ENCODE measurements at regions not wholly inside any gene's neighbourhood (a gene's known extent, or its start where the extent isn't known, plus 50 kb on each side); places are given as distances from the start of the nearest gene placed in this dataset.
"Not testable (repeated sequence)": the region's sequence is repeated elsewhere in the genome, so short reads cannot be mapped to it uniquely, and the experiment has no call there.

DNA sequence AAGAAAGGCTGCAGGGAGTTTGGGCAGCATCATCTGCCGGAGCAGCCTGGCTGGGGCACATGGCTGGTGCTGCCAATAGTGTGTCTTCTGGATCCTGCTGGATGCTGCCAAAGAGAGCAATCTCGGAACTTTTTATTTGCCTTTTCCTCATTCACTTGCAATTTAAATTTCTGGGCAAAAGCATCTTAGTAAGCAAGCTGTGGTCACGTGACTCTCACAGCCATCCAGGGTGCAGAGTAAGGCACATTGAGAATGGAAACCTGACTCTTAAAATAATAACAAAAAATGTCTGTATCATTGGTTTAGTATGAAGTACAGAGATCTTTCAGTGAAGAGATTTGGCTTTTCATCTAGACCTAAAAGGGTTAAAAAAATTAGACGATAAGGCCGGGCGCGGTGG lies 910.3 kb downstream of the STIM2 start:
- DNase-seq = no peak

DNA sequence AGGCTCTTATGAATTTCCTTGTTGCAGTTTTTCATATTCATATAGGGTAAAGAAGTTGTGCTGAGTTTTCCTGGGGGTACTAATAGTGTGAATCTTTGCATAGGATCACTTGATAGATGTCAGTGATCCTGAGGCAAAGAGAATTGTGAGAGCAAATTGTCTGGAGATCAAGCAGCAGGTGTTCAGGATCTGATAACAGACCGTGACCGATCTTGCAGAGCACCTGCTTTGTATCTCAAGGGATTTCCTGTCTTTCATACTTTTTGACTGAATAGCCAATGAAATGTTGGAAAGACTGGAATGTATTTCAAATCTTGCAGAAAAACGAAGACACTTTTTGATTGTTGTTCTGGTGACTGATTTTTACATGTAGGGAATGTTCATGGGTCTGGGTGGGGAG lies 914.5 kb downstream of the STIM2 start:
- DNase-seq = no peak

DNA sequence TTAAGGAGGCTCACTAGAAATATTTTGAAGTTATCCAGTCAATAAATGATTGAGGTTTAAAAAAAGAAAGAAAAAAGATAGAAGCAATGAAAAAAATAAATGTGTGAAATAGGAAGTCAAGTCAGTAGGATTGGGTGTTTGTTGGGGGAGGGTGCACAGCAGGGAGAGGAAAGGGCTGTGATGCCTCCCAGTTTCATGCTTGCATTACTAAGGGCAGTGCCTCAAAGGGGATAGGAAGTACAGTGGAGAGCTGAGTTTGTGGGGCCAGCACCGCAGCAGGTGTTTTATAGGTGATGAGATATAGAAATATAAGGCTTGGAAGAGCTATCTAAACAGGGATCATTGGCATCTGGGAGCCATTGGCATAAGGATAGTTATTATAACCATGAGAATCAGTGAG lies 919.2 kb downstream of the STIM2 start:
- DNase-seq = no peak

DNA sequence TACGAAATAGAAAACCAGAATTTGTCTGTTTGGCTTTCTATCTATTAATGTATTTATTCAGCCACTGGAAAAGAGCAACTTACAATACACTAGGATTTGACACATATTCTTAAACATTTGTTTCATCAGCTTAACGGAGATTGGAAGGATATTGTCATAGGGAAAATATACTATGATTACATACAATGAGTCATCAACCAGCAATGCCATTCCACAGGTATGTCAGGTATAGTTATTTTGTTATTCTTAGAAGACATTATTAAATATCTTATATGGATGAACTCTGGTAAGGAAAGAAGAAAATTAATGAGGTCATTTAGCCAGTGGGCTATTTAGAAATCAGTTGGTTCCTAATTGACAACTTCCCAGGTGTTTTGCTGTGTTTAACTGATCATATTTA lies 926.6 kb downstream of the STIM2 start:
- no peak for DNase-seq

DNA sequence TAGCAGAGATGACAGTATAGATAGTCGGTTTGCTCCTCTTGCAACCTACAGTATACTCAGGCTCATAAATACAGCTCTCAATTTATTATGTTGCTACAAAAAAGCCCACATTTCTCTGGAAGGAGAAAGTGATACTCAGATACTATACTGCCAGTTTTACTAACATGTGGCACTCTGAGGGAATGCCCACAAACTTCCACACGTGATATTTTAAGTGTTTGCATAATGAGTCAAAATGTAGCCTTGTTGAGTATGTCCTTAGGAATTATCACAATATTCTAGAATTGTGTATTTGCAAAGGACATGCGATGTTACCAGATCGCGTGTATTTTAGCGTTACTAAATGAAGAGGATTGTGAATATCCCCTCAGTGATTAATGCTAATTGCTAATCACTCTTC lies 929.1 kb downstream of the STIM2 start:
- DNase-seq = no peak

DNA sequence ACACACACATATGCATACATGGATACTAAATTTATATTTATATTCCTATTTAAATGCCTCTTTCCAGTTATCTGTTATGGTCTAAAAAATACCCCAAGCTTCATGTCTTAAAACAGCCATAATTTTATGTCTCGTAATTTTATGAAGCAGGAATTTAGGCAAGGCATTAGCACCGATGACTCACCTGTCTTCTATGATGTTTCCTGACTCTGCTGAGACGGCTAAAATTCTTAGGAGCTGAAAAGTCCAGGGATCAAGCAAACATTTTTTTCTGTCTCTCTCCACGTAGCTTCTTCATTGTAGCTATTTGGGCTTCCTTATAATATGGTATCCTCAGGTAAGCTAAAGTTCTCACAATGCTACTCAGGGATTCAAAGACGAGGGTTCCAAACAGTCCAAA lies 930.3 kb downstream of the STIM2 start:
- no peak for DNase-seq

DNA sequence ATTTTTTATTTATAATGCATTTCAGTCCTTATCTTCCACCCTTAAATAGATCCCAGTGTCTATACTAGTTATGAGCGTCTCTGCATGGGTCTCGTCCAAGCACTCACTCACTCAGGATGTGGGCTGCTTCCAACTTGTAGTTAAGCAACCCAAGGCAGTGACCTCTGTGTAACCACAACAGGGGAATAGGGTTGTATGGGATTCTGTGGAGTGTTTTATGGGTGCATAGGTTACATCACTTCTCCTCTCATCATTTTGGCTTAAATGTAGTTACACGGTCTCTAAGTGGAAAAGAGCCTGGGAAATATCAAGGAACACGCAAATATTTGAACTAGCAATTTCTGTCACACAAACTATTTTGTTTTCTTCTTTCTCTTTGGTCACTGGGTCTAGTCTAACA lies 931.0 kb downstream of the STIM2 start:
- DNase-seq = no peak

DNA sequence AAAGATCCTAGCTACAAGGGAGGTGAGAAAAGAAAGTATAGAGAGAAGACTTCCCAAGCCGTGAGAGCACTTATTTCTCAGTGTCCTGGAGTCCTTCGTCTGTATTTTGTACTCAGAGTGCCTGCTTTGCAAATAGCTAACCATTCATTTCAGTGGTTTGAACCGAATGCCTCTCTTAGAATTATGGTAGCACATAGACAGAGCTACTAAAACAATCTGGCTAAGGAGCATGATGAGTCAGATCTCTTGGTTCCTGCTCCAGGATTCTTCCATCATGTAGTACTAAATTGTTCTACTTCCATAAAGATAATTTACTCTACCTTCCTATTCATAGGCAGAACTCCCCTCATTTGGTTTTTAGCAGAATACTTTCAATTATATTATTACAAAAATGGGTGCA lies 946.6 kb downstream of the STIM2 start:
- no peak for DNase-seq

DNA sequence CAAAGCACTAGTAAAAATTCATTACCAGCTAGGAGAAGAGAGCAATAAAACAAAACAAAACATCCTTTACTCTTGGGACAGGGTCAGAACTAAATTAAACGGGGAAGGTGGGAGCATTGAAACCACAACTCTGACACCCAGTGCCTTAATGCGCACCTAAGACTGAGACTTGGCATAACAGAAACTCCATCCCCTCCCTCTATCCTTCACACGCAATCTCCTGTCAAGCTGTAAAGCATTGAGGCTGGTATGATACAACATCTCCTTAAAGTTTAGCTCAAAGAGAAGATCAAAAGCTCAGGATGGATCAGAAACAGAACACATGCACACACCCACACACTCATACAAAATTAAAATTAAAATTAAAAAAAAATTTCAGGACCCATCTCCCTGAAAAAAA lies 951.3 kb downstream of the STIM2 start:
- DNase-seq = no peak

DNA sequence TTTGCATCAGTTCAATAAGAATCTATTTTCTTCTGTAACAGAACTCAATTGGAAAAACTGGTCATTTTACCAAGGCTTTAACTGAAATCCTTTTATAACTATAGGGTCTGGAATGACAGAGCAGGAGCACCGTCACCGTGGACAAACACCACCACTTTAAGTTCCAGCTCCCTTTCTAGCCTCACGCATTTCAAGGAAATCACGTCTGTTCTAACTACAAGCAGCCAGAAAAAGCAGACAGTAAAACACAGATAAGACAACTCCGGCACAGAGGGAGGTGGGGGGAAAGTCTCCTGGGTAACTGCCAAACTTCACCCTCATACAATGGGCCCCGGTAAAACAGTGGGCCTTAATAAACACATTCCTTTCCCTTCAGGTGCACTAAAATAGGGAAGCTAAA lies 952.6 kb downstream of the STIM2 start:
- not testable (repeated sequence) for DNase-seq

DNA sequence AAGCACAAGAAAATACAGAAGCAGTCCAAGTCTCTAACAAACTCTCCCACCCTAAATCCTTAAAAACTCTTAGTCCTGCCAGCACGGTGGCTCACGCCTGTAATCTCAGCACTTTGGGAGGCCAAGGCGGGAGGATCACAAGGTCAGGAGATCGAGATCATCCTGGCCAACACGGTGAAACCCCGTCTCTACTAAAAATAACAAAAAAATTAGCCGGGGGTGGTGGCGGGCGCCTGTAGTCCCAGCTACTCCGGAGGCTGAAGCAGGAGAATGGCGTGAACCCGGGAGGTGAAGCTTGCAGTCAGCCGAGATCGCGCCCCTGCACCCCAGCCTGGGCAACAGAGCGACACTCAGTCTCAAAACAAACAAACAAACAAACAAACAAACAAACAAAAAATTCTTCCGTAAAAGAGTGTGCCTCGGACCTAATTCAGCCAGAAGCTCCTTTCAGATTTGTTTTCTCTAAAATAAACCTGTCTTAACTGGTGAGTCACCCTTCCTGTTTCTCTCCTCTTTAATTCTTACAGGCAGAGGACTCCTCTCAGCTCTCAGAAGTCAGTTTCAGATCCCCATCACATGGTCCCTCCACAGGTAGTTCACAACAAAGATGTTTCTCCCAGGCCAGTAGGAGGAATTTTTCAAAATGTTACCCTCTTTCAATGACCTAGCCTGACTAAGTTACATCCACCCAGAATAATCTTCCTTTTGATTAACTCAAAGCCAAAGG lies 953.2 kb downstream of the STIM2 start:
- DNase-seq = not testable (repeated sequence)

DNA sequence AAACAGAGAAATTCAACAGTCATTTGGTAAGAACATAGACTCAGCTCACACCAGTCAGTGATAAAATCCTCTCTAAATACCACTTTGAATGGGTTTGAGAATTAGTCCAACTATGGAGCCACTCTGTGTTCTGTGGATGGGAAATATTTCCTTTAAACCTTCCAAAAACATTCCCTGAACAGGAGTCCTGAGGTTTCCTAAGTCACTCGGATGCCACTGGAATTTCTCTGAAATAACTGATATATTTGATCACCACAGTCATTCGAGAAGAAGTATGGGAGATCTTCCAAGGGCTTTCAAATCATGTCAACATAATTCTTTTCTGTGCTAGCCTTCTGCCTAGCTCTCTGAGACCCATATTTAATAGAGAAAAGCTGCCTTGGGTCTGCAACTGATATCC lies 958.6 kb downstream of the STIM2 start:
- DNase-seq = no peak

DNA sequence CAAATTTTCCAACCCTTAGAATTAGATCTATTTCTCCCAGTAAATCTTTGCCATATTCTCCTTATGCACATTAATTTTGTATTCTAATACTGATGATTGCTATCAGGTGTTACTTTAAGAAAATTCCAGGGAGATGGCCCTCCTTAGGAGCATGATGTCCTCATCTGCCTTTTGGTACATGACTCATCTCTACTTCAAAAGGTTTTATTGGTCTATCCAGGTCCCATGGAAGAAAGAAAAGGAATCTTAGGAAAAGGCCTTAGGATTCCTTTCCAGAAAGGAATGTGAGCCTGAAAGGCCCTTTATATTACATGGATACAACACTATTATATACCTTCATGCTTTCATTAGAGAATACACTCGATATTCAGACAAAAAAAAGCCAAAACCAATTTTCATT lies 968.2 kb downstream of the STIM2 start:
- DNase-seq = no peak

DNA sequence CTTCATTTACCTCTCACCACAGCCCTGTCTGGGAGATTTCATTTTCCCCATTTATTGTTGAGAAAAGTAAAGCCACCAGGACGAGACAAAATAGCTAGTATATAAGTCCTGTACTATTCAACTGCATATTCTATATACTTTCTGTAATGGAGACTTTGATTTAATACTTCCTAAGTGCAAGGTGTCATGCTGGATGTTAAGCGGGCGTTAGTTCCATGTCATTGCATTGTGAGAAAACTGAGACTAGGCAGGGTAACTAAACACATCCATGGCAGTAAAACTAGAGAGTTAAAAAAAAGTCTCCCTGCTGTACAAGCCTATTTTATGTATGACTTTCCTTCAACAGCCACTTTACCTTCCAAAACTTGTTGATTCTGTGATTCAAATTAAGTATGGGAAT lies 969.6 kb downstream of the STIM2 start:
- no peak for DNase-seq

DNA sequence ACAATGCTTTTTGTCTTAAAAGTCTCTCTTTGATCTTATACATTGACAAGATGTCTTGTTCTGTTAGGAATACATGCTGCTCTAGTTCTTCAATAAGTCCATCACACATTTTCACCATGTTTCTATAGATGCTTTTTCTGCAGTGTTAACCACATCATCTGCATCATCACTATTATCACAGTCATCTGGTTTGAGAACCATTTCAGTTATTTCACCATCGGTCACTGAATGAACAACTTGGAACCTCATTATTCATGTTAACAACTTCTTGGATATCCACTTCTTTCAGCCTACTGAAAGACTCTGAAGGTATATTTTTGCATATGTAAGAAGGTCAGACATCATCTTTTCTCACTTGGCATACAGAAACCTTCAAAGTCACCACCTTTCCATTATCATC lies 975.2 kb downstream of the STIM2 start:
- no peak for DNase-seq

DNA sequence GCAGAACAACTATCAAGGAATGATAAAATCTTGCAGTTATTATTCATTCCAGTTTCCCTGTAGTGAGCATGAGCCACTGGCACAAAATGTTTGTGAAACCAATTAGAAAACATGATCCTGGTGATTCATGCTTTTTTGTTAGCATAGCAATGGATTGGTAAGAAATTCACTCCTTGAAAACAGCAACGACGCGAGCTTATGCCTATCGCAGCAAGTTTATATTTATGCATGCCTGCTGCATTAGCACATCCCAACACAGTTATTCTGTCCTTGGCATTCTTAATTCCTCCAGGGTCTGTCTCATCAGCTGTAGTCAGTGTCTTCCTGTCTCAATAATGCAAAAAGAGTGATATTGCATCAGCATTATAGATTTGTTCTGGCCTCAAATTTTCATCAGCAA lies 975.9 kb downstream of the STIM2 start:
- DNase-seq = no peak

DNA sequence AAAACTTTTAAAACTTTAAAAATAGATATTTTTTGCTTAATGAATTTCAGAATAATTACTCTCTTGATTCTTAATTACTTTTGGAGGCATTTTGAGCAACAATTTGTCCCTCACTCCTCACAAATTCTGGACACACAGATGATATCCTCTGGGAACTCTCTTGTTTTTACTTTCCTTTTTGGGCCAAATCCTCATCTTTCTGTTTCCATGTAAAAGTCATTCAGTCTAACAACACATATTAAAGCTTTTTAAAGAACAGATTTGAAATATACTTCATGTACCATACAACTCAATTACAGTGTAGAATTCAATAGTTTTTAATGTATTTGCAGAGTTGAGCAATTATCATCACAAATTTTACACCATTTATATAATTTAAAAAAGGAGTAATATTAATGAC lies 983.1 kb downstream of the STIM2 start:
- DNase-seq = no peak

DNA sequence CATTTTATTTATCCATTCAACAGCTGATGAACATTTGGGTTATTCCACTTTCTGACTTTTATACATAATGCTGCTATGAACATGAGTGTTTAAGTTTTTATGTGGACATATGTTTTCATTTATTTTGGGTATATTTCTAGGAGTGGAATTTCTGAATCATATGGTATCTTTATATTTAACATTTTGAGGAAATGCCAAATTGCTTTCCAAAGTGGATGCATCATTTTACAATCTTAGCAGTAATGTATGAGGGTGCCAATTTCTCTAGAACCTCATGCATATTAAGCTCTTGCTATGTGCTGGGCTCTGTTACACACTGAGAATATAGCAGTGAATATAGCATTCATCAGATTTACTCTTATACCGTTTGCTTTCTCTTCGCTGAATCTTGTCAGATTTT lies 983.7 kb downstream of the STIM2 start:
- no peak for DNase-seq

DNA sequence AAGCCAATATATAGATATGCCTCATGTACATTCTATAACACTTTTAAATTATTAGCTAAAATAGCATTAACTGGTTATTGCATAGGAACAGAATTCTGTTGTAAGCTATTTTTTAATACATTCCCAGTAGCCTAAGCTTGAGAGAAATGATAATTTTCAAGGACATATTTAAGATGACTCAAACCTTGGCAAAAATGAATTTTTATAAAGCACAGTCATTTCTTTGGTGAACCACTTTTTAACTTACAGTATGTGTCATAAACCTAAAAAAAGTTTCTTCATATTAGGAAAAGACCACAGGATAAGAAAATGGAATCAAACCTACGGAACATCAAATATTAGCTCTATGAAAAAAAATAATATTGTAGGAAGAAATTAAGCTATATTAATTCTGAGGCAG lies 986.3 kb downstream of the STIM2 start:
- no peak for DNase-seq

DNA sequence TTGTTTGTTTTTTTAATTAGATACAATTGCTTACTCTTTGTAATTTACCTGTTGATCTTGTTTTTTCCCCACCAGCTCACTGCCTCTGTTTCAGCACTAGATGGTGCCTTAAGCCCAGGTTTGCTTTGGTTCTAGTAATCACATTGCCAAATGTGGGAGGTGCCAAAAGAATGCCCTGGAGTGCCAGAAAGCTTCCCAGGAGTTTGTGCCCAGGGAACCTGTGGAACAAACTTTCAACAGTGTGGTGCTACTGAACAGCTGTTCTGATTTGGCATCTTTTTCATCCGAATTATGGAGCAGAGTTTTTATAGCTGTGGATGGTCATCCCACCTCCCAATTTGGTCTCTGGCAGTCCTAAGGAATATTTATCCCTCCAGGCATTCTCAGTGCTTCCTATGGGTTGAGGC lies 1000.7 kb downstream of the STIM2 start:
- DNase-seq = no peak

DNA sequence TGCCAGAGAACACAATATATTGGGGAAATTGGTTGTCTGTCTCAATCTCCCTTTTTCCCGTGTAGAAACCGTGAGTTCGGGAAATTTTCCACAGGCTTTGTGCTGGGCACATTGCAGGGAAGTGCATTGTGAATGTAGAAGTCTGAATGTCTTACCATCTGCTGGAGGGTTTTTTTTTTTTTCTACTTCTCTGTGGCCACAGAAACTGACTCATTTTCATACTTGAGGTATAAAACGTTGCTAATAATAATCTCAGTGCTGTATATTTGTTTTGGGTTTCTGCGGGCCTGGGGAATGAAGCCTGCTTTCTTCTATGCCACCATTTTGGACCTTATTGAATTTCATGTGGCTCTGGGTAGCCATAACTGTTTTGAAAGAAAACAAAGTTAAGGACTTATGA lies 1001.2 kb downstream of the STIM2 start:
- DNase-seq = no peak

DNA sequence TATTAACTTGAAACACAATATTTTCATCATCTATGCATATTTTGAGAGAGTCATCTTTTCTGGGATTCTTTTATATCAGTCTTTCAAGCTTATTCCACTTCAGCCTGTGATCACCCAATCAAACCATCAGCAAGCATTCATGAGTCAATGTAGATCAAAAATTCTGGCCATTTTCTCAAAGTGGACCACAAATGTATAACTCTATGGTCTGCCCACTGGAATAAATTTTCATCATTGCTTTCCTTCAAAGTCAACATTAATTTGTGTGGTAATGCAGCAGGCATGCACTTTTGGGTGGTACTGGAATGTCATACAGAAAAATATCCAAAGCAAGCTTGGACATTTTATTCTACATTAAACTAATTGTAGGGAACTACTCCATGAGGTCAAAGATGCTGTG lies 1013.0 kb downstream of the STIM2 start:
- DNase-seq = no peak

DNA sequence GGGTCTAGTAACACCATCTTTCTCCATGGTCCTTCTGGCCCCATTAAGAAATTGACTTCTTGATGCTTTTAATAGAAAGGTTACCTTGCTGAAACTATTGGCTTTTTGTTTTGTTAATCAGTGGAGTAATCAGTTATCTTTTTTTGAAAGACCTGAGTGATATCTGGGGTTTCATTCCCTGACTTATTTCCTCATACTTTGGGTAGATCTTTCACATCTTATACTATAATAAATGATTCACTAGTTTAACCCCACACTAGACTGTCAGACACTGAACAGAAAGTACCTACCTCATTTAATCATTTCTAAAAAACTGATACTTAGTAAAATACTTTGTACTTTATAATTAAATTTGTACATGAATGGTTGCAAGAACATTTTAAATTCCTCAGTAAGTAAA lies 1021.1 kb downstream of the STIM2 start:
- DNase-seq = no peak

DNA sequence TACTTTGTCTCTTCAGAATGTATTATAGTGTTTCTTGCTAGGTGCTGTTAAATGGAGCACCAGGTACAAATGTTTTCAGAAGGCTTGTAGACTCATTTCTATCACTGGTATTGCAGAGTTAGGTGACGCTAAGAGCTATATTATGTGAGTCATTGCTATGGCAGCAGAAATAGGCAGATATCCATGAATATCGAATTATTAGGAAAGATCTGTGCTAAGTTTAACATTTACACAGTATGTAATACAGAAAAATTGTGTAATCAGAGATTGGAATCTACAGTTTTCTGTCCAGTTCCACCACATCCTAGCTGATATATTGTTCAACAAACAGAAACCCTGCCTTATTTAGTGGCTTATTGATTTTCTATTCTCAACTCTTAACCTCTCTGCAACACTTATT lies 1025.5 kb downstream of the STIM2 start:
- no peak for DNase-seq

DNA sequence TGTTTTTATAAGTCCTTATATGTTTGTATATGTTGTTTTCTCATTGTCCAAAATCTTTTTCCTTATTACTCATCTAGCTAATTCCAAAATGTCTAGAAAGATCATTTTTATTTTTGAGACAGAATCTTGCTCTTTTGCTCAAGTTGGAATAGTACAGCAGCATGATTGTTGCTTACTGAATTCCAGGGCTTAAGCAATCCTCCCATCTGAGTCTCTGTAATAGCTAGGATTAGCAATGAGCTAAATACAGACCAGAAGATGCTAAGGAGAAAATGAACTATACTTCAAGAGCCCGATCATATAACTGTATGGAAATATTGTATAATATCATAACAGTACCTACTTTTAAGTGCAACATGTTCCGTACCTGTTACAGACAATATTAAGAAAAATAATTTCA lies 1027.0 kb downstream of the STIM2 start:
- no peak for DNase-seq

DNA sequence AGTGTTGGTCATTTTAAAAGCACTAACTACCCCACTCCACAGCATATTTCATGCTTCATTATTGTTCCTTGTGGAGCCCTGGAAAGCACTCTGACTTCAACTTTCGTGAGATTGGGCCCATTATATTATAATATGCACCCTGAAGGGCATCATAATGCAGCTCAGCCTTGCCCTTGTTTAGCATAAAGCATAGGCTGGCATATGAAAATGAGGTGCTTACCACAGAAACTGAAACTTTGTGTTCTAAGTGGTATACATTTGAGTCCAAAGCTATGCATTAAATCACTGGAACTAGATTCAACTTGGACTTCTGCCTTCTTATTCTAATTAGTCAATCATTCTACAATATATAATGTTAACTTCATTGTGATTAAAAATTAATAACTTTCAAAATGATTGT lies 1027.9 kb downstream of the STIM2 start:
- no peak for DNase-seq
